K562 (cell line): ENCODE measurements at regions not wholly inside any gene's neighbourhood (a gene's known extent, or its start where the extent isn't known, plus 50 kb on each side); places are given as distances from the start of the nearest gene placed in this dataset.

Source experiments
- CHCHD3 ChIP-seq: fragments of 250-450 bp; sonication (Bioruptor Pico); IDR thresholded peaks from 2 replicates; pipeline ENCODE4 v2.1.2; 2022; ENCODE audit warnings: mild to moderate bottlenecking
- CHD2 ChIP-seq: IDR thresholded peaks from 2 replicates; pipeline ENCODE4 v1.6.1; 2011; ENCODE audit warnings: low read depth, low read length
- KLF16 ChIP-seq: IDR thresholded peaks from 2 replicates; pipeline ENCODE4 v1.6.1; 2016; ENCODE audit warnings: antibody characterized with exemption
- MAFK ChIP-seq: IDR thresholded peaks from 2 replicates; pipeline ENCODE4 v1.6.1; 2011; ENCODE audit warnings: low read length, improper control_type of control experiment
- PHB ChIP-seq: fragments of 250-450 bp; sonication (Bioruptor Pico); IDR thresholded peaks from 2 replicates; pipeline ENCODE4 v1.5.0; 2021
- SREBF2 ChIP-seq: sonication (generic); formaldehyde crosslinking; IDR thresholded peaks from 2 replicates; pipeline ENCODE4 v1.4.0; 2020; ENCODE audit warnings: mild to moderate bottlenecking, missing genetic modification reagents
- STAG1 ChIP-seq: sonication (generic); formaldehyde crosslinking; IDR thresholded peaks from 2 replicates; pipeline ENCODE4 v1.5.0; 2020; ENCODE audit warnings: missing genetic modification reagents, borderline replicate concordance
- TAF1 ChIP-seq: IDR thresholded peaks from 2 replicates; pipeline ENCODE4 v1.6.1; 2011; ENCODE audit warnings: mild to moderate bottlenecking, low read length, moderate library complexity; ENCODE audit not compliant: insufficient read depth, control insufficient read depth, severe bottlenecking; ENCODE audit errors: extremely low read depth
- TAF7 ChIP-seq: fragments of 450-650 bp; IDR thresholded peaks from 2 replicates; pipeline ENCODE4 v1.6.1; 2016; ENCODE audit warnings: missing genetic modification characterization, missing compliant biosample characterization
- TCFL5 ChIP-seq: fragments of 250-450 bp; sonication (Bioruptor Pico); conservative IDR thresholded peaks from 2 replicates; pipeline ENCODE4 v1.6.1; 2021; ENCODE audit warnings: mild to moderate bottlenecking, moderate library complexity, matching md5 sums
- TF ChIP-seq, protein P1 (sequence below), 2 experiments: fragments of 450-650 bp; formaldehyde crosslinking in 1 of 2; IDR thresholded peaks; 2 replicates each; pipeline versions ENCODE4 v1.4.0 to v1.6.1; 2014 to 2020; ENCODE audit warnings: mild to moderate bottlenecking in 2 of 2, borderline replicate concordance in 1 of 2, low read depth in 1 of 2
- TF ChIP-seq, protein P2 (sequence below): fragments of 450-650 bp; IDR thresholded peaks from 2 replicates; pipeline ENCODE4 v1.6.1; 2017; ENCODE audit warnings: antibody characterized with exemption

DNA sequence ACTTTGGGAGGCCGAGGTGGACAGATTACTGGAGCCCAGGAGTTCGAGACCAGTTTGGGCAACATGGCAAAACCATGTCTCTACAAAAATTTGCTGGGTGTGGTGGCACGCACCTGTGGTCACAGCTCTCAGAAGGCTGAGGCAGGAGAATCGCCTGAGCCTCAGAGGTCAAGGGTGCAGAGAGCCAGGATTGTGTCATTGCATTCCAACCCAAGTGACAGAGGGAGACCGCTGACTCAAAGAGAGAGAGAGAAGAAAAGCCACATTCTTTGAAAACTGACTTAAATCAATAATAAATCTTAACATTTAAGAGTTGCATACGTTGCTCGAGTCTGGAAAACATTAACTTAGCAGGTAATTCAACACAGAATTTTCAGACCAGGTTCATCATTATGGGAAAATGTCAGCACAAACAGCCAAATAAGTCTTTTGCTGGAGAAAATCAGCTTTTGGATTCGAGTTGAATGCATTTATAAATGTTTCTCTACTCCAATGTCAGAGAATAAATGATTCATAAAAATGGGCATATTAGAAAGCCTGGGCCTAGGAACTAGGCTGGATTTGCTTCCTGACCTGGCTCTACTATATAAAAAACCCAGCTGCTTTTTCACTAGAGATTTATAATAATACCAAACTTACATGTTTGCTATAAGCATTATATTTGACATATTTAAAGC lies 68.3 kb upstream of the RBPJ start (continued):
- TF ChIP-seq, protein P1, sequence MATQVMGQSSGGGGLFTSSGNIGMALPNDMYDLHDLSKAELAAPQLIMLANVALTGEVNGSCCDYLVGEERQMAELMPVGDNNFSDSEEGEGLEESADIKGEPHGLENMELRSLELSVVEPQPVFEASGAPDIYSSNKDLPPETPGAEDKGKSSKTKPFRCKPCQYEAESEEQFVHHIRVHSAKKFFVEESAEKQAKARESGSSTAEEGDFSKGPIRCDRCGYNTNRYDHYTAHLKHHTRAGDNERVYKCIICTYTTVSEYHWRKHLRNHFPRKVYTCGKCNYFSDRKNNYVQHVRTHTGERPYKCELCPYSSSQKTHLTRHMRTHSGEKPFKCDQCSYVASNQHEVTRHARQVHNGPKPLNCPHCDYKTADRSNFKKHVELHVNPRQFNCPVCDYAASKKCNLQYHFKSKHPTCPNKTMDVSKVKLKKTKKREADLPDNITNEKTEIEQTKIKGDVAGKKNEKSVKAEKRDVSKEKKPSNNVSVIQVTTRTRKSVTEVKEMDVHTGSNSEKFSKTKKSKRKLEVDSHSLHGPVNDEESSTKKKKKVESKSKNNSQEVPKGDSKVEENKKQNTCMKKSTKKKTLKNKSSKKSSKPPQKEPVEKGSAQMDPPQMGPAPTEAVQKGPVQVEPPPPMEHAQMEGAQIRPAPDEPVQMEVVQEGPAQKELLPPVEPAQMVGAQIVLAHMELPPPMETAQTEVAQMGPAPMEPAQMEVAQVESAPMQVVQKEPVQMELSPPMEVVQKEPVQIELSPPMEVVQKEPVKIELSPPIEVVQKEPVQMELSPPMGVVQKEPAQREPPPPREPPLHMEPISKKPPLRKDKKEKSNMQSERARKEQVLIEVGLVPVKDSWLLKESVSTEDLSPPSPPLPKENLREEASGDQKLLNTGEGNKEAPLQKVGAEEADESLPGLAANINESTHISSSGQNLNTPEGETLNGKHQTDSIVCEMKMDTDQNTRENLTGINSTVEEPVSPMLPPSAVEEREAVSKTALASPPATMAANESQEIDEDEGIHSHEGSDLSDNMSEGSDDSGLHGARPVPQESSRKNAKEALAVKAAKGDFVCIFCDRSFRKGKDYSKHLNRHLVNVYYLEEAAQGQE (IDR thresholded peaks at IDR 0.05; ENCODE audit: borderline replicate concordance): no peak
- TF ChIP-seq, protein P1 (CRISPR knock-in tag; IDR thresholded peaks at IDR 0.05; ENCODE audit: low read depth): no peak
- no peak for TF ChIP-seq SREBF2 (CRISPR knock-in tag)
- TF ChIP-seq CHCHD3 (CRISPR knock-in tag): no peak
- no peak for TF ChIP-seq TCFL5 (CRISPR knock-in tag)
- TF ChIP-seq CHD2: no peak
- TF ChIP-seq, protein P2, sequence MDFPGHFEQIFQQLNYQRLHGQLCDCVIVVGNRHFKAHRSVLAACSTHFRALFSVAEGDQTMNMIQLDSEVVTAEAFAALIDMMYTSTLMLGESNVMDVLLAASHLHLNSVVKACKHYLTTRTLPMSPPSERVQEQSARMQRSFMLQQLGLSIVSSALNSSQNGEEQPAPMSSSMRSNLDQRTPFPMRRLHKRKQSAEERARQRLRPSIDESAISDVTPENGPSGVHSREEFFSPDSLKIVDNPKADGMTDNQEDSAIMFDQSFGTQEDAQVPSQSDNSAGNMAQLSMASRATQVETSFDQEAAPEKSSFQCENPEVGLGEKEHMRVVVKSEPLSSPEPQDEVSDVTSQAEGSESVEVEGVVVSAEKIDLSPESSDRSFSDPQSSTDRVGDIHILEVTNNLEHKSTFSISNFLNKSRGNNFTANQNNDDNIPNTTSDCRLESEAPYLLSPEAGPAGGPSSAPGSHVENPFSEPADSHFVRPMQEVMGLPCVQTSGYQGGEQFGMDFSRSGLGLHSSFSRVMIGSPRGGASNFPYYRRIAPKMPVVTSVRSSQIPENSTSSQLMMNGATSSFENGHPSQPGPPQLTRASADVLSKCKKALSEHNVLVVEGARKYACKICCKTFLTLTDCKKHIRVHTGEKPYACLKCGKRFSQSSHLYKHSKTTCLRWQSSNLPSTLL: no peak
- TF ChIP-seq STAG1 (CRISPR knock-in tag): no peak
- TF ChIP-seq PHB (CRISPR knock-in tag): no peak
- TF ChIP-seq MAFK: no peak
- TF ChIP-seq KLF16: no peak
- no peak for TF ChIP-seq TAF1
- no peak for TF ChIP-seq TAF7 (tag)
